K562 (cell line): ENCODE measurements at regions not wholly inside any gene's neighbourhood (a gene's known extent, or its start where the extent isn't known, plus 50 kb on each side); places are given as distances from the start of the nearest gene placed in this dataset.

Source experiments
- ATAC-seq: fragments of 200-7000 bp; cut with Tn5 transposase; 3 replicates; pipeline ENCODE4 v1.9.1; 2020; ENCODE audit warnings: moderate library complexity
- BruUV-seq: library from RNA; stranded (reverse); fragments of 400-500 nt; replicated peaks from 2 replicates; lab custom pipeline; 2021; lab: Mats Ljungman, UMichigan
- CTCF ChIA-PET: fragments of 300-600 bp; formaldehyde crosslinking; extraction: SDS; loops from one replicate; lab custom pipeline; 2021; ENCODE audit warnings: low intra/inter-chr PET ratio; lab: Yijun Ruan, JAX
- POLR2A ChIA-PET: fragments of 300-600, 350-650 bp; sonication (Branson Sonifier 250); formaldehyde crosslinking; extraction: SDS; loops from one replicate; lab custom pipeline; 2021; ENCODE audit warnings: antibody characterized with exemption, inconsistent platforms; lab: Yijun Ruan, JAX
- DNase-seq, 4 experiments: peaks; one replicate each; pipeline versions ENCODE4 v3.0.0 to v3.0.0-alpha.2; 2011 to 2018; ENCODE audit warnings: low spot score in 3 of 4, mixed read lengths in 3 of 4; ENCODE audit errors: extremely low read depth in 1 of 4
- FAIRE-seq: peaks from 2 replicates; lab custom pipeline; 2011; peaks lifted over from hg19 to GRCh38; lab: Jason Lieb, UNC
- H2AFZ ChIP-seq: 2 replicates; pipeline ENCODE4 v1.6.0; 2011; ENCODE audit warnings: low read depth, low read length, control low read depth, inconsistent platforms
- H3K27ac ChIP-seq: fragments of 200-600 bp; 3 replicates; pipeline ENCODE4 v1.8.0; 2011; ENCODE audit warnings: low read depth, mild to moderate bottlenecking, control low read depth, inconsistent platforms, low read length, moderate library complexity, mixed read lengths; ENCODE audit errors: extremely low read depth
- H3K27me3 ChIP-seq, 2 experiments: fragments of 300-600 bp in 1 of 2; 2 replicates in 1 of 2; 3 replicates in 1 of 2; pipeline versions ENCODE4 v1.6.0 to v1.8.0; 2011; ENCODE audit warnings: inconsistent platforms in 2 of 2, low read length in 2 of 2, mild to moderate bottlenecking in 1 of 2, mixed read lengths in 1 of 2, moderate library complexity in 1 of 2; ENCODE audit not compliant: control insufficient read depth in 2 of 2, insufficient read depth in 2 of 2
- H3K36me3 ChIP-seq: fragments of 300-600 bp; 3 replicates; pipeline ENCODE4 v1.8.0; 2011; ENCODE audit warnings: mild to moderate bottlenecking, low read length, inconsistent platforms; ENCODE audit not compliant: control insufficient read depth, insufficient read depth
- H3K4me1 ChIP-seq, 2 experiments: fragments of 200-600 bp in 1 of 2; replicated peaks in 1 of 2; 2 replicates in 1 of 2; 3 replicates in 1 of 2; pipeline versions ENCODE4 v1.5.1 to v1.8.0; 2011; ENCODE audit warnings: inconsistent platforms in 2 of 2, low read length in 2 of 2, mild to moderate bottlenecking in 1 of 2, mixed read lengths in 1 of 2, moderate library complexity in 1 of 2; ENCODE audit not compliant: control insufficient read depth in 2 of 2, insufficient read depth in 2 of 2
- H3K4me2 ChIP-seq: 2 replicates; pipeline ENCODE4 v1.6.1; 2011; ENCODE audit warnings: low read length, control low read depth, inconsistent platforms, mixed read lengths; ENCODE audit not compliant: insufficient read depth
- H3K4me3 ChIP-seq: fragments of 200-600 bp; sonication (generic), shearing (Covaris generic); 2 replicates; pipeline ENCODE4 v1.5.1; 2016; ENCODE audit warnings: control low read depth, inconsistent platforms
- H3K79me2 ChIP-seq: fragments of 200-600 bp; 3 replicates; pipeline ENCODE4 v1.8.0; 2011; ENCODE audit warnings: low read length, inconsistent platforms; ENCODE audit not compliant: control insufficient read depth, insufficient read depth
- H3K9ac ChIP-seq, 2 experiments: 2 replicates each; pipeline versions ENCODE4 v1.6.0 to v1.6.1; 2011; ENCODE audit warnings: low read depth in 2 of 2, low read length in 2 of 2, control low read depth in 1 of 2, inconsistent platforms in 1 of 2, mild to moderate bottlenecking in 1 of 2, mixed read lengths in 1 of 2; ENCODE audit not compliant: insufficient read depth in 1 of 2
- H3K9me1 ChIP-seq: one replicate; pipeline ENCODE4 v1.6.0; 2011; ENCODE audit warnings: inconsistent platforms, mild to moderate bottlenecking, low read length, moderate library complexity; ENCODE audit not compliant: control insufficient read depth, insufficient read depth
- H3K9me3 ChIP-seq: replicated peaks from 2 replicates; pipeline ENCODE4 v1.5.1; 2011; ENCODE audit warnings: low read depth, low read length, inconsistent platforms; ENCODE audit not compliant: control insufficient read depth, insufficient read depth
- H4K20me1 ChIP-seq: replicated peaks from 2 replicates; pipeline ENCODE4 v1.6.1; 2011; ENCODE audit warnings: low read length, inconsistent platforms, mixed read lengths; ENCODE audit not compliant: control insufficient read depth, insufficient read depth
- BMI1 ChIP-seq: fragments of 150-350 bp; IDR thresholded peaks from 2 replicates; pipeline ENCODE4 v1.6.1; 2014; ENCODE audit warnings: low read length
- KAT8 ChIP-seq: fragments of 450-650 bp; IDR thresholded peaks from 2 replicates; pipeline ENCODE4 v1.6.1; 2016; ENCODE audit warnings: low read depth, mild to moderate bottlenecking
- MYBL2 ChIP-seq, 2 experiments: fragments of 450-650 bp in 1 of 2; sonication (generic) in 1 of 2; formaldehyde crosslinking in 1 of 2; IDR thresholded peaks; 2 replicates each; pipeline versions ENCODE4 v1.6.1 to v1.8.1; 2017 to 2022; ENCODE audit warnings: borderline replicate concordance in 1 of 2, inconsistent platforms in 1 of 2, low read depth in 1 of 2, mild to moderate bottlenecking in 1 of 2, missing genetic modification reagents in 1 of 2, moderate library complexity in 1 of 2
- NCOA4 ChIP-seq: fragments of 450-650 bp; IDR thresholded peaks from 2 replicates; pipeline ENCODE4 v1.6.1; 2018; ENCODE audit warnings: mild to moderate bottlenecking; ENCODE audit not compliant: partially characterized antibody
- OTX1 ChIP-seq: fragments of 450-650 bp; formaldehyde crosslinking; IDR thresholded peaks from 2 replicates; pipeline ENCODE4 v1.4.0; 2022; ENCODE audit warnings: mild to moderate bottlenecking
- PATZ1 ChIP-seq: fragments of 250-450 bp; sonication (Bioruptor Pico); IDR thresholded peaks from 2 replicates; pipeline ENCODE4 v1.5.0; 2020; ENCODE audit warnings: mild to moderate bottlenecking, borderline replicate concordance
- PPARD ChIP-seq: fragments of 250-450 bp; sonication (Bioruptor Pico); IDR thresholded peaks from 2 replicates; pipeline ENCODE4 v1.8.0; 2022; ENCODE audit warnings: inconsistent platforms, mild to moderate bottlenecking, moderate library complexity
- STAG1 ChIP-seq: sonication (generic); formaldehyde crosslinking; IDR thresholded peaks from 2 replicates; pipeline ENCODE4 v1.5.0; 2020; ENCODE audit warnings: missing genetic modification reagents, borderline replicate concordance
- ZFP91 ChIP-seq: sonication (generic); formaldehyde crosslinking; IDR thresholded peaks from 2 replicates; pipeline ENCODE4 v1.8.0; 2022; ENCODE audit warnings: mild to moderate bottlenecking, missing genetic modification reagents
- ZFPM2 ChIP-seq: fragments of 250-450 bp; sonication (Bioruptor Pico); IDR thresholded peaks from 2 replicates; pipeline ENCODE4 v1.5.1; 2022; ENCODE audit warnings: mild to moderate bottlenecking
- ZNF41 ChIP-seq: fragments of 250-450 bp; sonication (Bioruptor Pico); conservative IDR thresholded peaks from 2 replicates; pipeline ENCODE4 v1.4.0; 2020; ENCODE audit warnings: mild to moderate bottlenecking
- ZNF780A ChIP-seq: fragments of 250-450 bp; sonication (Bioruptor Pico); IDR thresholded peaks from 2 replicates; pipeline ENCODE4 v1.5.0; 2021; ENCODE audit warnings: mild to moderate bottlenecking
- WGBS: fragments of 100-300 bp; shearing (Covaris generic); methylation state at CpG from one replicate; pipeline ENCODE4 v1.1.6; 2016; ENCODE audit warnings: low coverage, mixed read lengths; ENCODE audit not compliant: insufficient coverage; ENCODE audit errors: missing lambda C conversion rate; 5-methylcytosine and 5-hydroxymethylcytosine counted together
- in situ Hi-C: fragments of 300-500 bp; cut with MboI; formaldehyde crosslinking; loops from 4 replicates; pipeline ENCODE4 v1.15.0; 2018; ENCODE audit warnings: inconsistent platforms, mixed read lengths
- intact Hi-C: fragments of 100-400 bp; cut with micrococcal nuclease; formaldehyde crosslinking; loops from 2 replicates; pipeline ENCODE4 v1.14.2; 2022
- TF ChIP-seq, protein P1 (sequence below): sonication (generic); formaldehyde crosslinking; IDR thresholded peaks from 2 replicates; pipeline ENCODE4 v1.8.0; 2022; ENCODE audit warnings: mild to moderate bottlenecking, missing genetic modification reagents
- TF ChIP-seq, protein P2 (sequence below): fragments of 250-450 bp; sonication (Bioruptor Pico); IDR thresholded peaks from 2 replicates; pipeline ENCODE4 v1.4.0; 2020; ENCODE audit warnings: mild to moderate bottlenecking, moderate library complexity, borderline replicate concordance
- TF ChIP-seq, protein P3 (sequence below): fragments of 250-450 bp; sonication (Bioruptor Pico); IDR thresholded peaks from 2 replicates; pipeline ENCODE4 v1.8.0; 2022; ENCODE audit warnings: moderate library complexity, mild to moderate bottlenecking, inconsistent platforms

DNA sequence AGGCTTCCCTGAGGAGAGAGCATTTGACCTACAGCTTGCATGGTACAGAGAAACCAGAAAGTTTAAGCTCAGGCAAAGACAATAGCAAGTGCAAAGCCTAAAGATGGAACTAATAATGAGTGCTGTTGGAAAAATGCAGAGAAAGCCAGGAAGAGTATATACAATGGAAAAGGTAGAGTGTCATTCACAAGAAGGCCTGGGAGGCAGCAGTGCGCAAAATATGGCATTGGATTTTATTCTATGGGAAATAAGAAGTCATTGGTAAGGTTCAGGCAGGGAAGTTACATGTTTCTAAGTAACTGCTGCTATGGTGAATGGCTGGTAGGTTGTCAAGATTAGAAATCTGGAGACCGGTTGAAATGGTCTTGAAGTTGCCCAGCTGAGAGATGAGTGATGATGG is 2167.3 kb upstream of the CELF4 start:
- 0% methylated on average over 2 of the region's 2 CpGs for WGBS
- Histone ChIP-seq H3K27me3 (no peaks in the 10 kb centered on the region), H3K27ac (no peak overlapping the region), H3K4me1 (no peaks in the 10 kb centered on the region), H3K9me3 (no peaks in the 10 kb centered on the region; the same call in 1 of the 2 replicates), H4K20me1 (no peaks in the 10 kb centered on the region), H3K79me2 (no peaks in the 10 kb centered on the region), H3K4me3 (no peak overlapping the region), H3K36me3 (no peaks in the 10 kb centered on the region), H2AFZ (no peak overlapping the region), H3K9me1 (no peaks in the 10 kb centered on the region), H3K9ac (no peak overlapping the region), H3K4me2 (no peak overlapping the region)
- CTCF ChIA-PET: no interaction called here
- ATAC-seq: no peak
- in situ Hi-C loops: no loop called here
- BruUV-seq: no TSS peak
- POLR2A ChIA-PET: no interaction called here
- intact Hi-C loops: no loop called here
- no peak for FAIRE-seq
- no peak for DNase-seq
- TF ChIP-seq, protein P1, sequence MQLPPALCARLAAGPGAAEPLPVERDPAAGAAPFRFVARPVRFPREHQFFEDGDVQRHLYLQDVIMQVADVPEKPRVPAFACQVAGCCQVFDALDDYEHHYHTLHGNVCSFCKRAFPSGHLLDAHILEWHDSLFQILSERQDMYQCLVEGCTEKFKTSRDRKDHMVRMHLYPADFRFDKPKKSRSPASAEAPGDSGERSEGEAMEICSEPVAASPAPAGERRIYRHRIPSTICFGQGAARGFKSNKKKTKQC (CRISPR knock-in tag): no peak
- TF ChIP-seq PATZ1 (CRISPR knock-in tag): no peak
- no peak for TF ChIP-seq ZFPM2
- TF ChIP-seq, protein P2, sequence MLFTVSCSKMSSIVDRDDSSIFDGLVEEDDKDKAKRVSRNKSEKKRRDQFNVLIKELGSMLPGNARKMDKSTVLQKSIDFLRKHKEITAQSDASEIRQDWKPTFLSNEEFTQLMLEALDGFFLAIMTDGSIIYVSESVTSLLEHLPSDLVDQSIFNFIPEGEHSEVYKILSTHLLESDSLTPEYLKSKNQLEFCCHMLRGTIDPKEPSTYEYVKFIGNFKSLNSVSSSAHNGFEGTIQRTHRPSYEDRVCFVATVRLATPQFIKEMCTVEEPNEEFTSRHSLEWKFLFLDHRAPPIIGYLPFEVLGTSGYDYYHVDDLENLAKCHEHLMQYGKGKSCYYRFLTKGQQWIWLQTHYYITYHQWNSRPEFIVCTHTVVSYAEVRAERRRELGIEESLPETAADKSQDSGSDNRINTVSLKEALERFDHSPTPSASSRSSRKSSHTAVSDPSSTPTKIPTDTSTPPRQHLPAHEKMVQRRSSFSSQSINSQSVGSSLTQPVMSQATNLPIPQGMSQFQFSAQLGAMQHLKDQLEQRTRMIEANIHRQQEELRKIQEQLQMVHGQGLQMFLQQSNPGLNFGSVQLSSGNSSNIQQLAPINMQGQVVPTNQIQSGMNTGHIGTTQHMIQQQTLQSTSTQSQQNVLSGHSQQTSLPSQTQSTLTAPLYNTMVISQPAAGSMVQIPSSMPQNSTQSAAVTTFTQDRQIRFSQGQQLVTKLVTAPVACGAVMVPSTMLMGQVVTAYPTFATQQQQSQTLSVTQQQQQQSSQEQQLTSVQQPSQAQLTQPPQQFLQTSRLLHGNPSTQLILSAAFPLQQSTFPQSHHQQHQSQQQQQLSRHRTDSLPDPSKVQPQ (CRISPR knock-in tag): no peak
- no peak for TF ChIP-seq KAT8
- TF ChIP-seq OTX1 (CRISPR knock-in tag): no peak
- TF ChIP-seq NCOA4: no peak
- TF ChIP-seq ZNF41: no peak
- TF ChIP-seq, protein P3, sequence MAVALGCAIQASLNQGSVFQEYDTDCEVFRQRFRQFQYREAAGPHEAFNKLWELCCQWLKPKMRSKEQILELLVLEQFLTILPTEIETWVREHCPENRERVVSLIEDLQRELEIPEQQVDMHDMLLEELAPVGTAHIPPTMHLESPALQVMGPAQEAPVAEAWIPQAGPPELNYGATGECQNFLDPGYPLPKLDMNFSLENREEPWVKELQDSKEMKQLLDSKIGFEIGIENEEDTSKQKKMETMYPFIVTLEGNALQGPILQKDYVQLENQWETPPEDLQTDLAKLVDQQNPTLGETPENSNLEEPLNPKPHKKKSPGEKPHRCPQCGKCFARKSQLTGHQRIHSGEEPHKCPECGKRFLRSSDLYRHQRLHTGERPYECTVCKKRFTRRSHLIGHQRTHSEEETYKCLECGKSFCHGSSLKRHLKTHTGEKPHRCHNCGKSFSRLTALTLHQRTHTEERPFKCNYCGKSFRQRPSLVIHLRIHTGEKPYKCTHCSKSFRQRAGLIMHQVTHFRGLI (CRISPR knock-in tag): no peak
- TF ChIP-seq BMI1: no peak
- no peak for TF ChIP-seq ZFP91 (CRISPR knock-in tag)
- no peak for TF ChIP-seq PPARD (CRISPR knock-in tag)
- no peak for TF ChIP-seq STAG1
- no peak for TF ChIP-seq ZNF780A (CRISPR knock-in tag)
- TF ChIP-seq MYBL2 (IDR thresholded peaks at IDR 0.05; ENCODE audit: low read depth): no peak
- no peak for TF ChIP-seq MYBL2 (CRISPR knock-in tag; IDR thresholded peaks at IDR 0.05; ENCODE audit: borderline replicate concordance)
